WTC11 (cell line): ENCODE measurements at regions not wholly inside any gene's neighbourhood (a gene's known extent, or its start where the extent isn't known, plus 50 kb on each side); places are given as distances from the start of the nearest gene placed in this dataset.

ENCODE experiments used
- CTCF ChIP-seq: fragments of 200-600 bp; IDR thresholded peaks from 2 replicates; pipeline ENCODE4 v1.8.0; 2022; ENCODE audit warnings: antibody characterized with exemption
- ELF4 ChIP-seq: sonication (generic); formaldehyde crosslinking; IDR thresholded peaks from 2 replicates; pipeline ENCODE4 v1.8.1; 2022; ENCODE audit warnings: low read depth, mild to moderate bottlenecking, moderate library complexity, missing genetic modification reagents
- FOXK1 ChIP-seq: sonication (generic); formaldehyde crosslinking; IDR thresholded peaks from 2 replicates; pipeline ENCODE4 v1.8.0; 2022; ENCODE audit warnings: mild to moderate bottlenecking, moderate library complexity, missing genetic modification reagents
- FOXP1 ChIP-seq: sonication (generic); formaldehyde crosslinking; IDR thresholded peaks from 2 replicates; pipeline ENCODE4 v1.8.0; 2022; ENCODE audit warnings: missing genetic modification reagents, mild to moderate bottlenecking, moderate library complexity, borderline replicate concordance
- KAT7 ChIP-seq: sonication (generic); formaldehyde crosslinking; IDR thresholded peaks from 2 replicates; pipeline ENCODE4 v1.8.1; 2023; ENCODE audit warnings: missing genetic modification reagents, mild to moderate bottlenecking, borderline replicate concordance
- NFYB ChIP-seq: sonication (generic); formaldehyde crosslinking; conservative IDR thresholded peaks from 2 replicates; pipeline ENCODE4 v1.8.0; 2022; ENCODE audit warnings: low read depth, missing genetic modification reagents
- PRDM15 ChIP-seq: sonication (generic); formaldehyde crosslinking; IDR thresholded peaks from 2 replicates; pipeline ENCODE4 v1.8.0; 2022; ENCODE audit warnings: missing genetic modification reagents
- STAT6 ChIP-seq: sonication (generic); formaldehyde crosslinking; conservative IDR thresholded peaks from 2 replicates; pipeline ENCODE4 v1.8.1; 2023; ENCODE audit warnings: mild to moderate bottlenecking, low read depth, missing genetic modification reagents, moderate library complexity
- TEAD1 ChIP-seq: sonication (generic); formaldehyde crosslinking; IDR thresholded peaks from 2 replicates; pipeline ENCODE4 v1.8.0; 2022; ENCODE audit warnings: mild to moderate bottlenecking, missing genetic modification reagents
- TEAD4 ChIP-seq: sonication (generic); formaldehyde crosslinking; IDR thresholded peaks from 2 replicates; pipeline ENCODE4 v1.8.0; 2022; ENCODE audit warnings: mild to moderate bottlenecking, missing genetic modification reagents
- USF2 ChIP-seq: sonication (generic); formaldehyde crosslinking; IDR thresholded peaks from 2 replicates; pipeline ENCODE4 v1.8.1; 2023; ENCODE audit warnings: mild to moderate bottlenecking, missing genetic modification reagents, moderate library complexity
- ZNF138 ChIP-seq: sonication (generic); formaldehyde crosslinking; conservative IDR thresholded peaks from 2 replicates; pipeline ENCODE4 v1.8.1; 2022; ENCODE audit warnings: mild to moderate bottlenecking, moderate library complexity, missing genetic modification reagents
- ZNF232 ChIP-seq: sonication (generic); formaldehyde crosslinking; IDR thresholded peaks from 2 replicates; pipeline ENCODE4 v1.8.0; 2022; ENCODE audit warnings: mild to moderate bottlenecking, missing genetic modification reagents
- ZNF416 ChIP-seq: fragments of 250-450 bp; sonication (Bioruptor Pico); IDR thresholded peaks from 2 replicates; pipeline ENCODE4 v1.9.0; 2021; ENCODE audit warnings: mild to moderate bottlenecking, inconsistent platforms

DNA sequence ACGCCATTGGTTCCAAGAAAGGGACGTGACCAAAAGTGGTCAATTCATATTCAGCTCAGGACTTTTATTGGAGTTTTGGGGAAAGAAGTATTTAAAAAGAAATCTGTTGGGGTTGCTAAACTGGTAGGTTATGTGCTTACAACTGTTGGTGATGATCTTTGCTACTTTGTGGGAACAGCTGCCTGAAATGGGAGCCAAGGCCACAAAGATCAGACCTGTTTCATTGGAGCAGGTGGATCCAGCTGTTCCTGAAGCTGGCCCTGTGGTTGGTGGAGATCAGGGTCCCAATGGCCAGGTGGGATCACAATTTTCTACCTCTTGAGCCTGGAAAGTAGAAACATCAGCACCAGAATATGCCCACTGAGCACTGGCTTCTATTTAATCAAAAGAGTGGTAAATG, 144.5 kb downstream of the PSAT1 start:
- no peak for TF ChIP-seq PRDM15
- TF ChIP-seq ELF4 (CRISPR knock-in tag) = no peak
- no peak for TF ChIP-seq CTCF
- TF ChIP-seq ZNF138 (CRISPR knock-in tag) = no peak
- TF ChIP-seq ZNF416 (CRISPR knock-in tag) = no peak
- no peak for TF ChIP-seq USF2
- no peak for TF ChIP-seq FOXP1 (CRISPR knock-in tag)
- TF ChIP-seq STAT6 (CRISPR knock-in tag) = no peak
- TF ChIP-seq TEAD4 (CRISPR knock-in tag) = no peak
- TF ChIP-seq FOXK1 (CRISPR knock-in tag) = no peak
- TF ChIP-seq TEAD1 = no peak
- TF ChIP-seq NFYB (CRISPR knock-in tag) = no peak
- no peak for TF ChIP-seq ZNF232 (CRISPR knock-in tag)
- no peak for TF ChIP-seq KAT7 (CRISPR knock-in tag)
